DMS 273 treated with DMSO at 0.1 percent for 48 hours (cell line): ENCODE measurements at regions not wholly inside any gene's neighbourhood (a gene's known extent, or its start where the extent isn't known, plus 50 kb on each side); places are given as distances from the start of the nearest gene placed in this dataset.
"Not testable (repeated sequence)": the region's sequence is repeated elsewhere in the genome, so short reads cannot be mapped to it uniquely, and the experiment has no call there.

Source experiments
- DNase-seq: peaks from one replicate; lab custom pipeline; 2025; lab: John Stamatoyannopoulos, UW

- DNase-seq, result no peak
Measured at GRCh38 chr3:101913168-101913567, 63.9 kb downstream of the NFKBIZ start.

GRCh38 chr3:101917761-101918160 is 68.4 kb downstream of the NFKBIZ start:
- not testable (repeated sequence) for DNase-seq

- DNase-seq, result not testable (repeated sequence)
Measured at GRCh38 chr3:101922151-101922725, 72.9 kb downstream of the NFKBIZ start.

GRCh38 chr3:101924621-101925020 is 75.3 kb downstream of the NFKBIZ start:
- not testable (repeated sequence) for DNase-seq

- not testable (repeated sequence) for DNase-seq
Measured at GRCh38 chr3:101925124-101925523, 75.8 kb downstream of the NFKBIZ start.

GRCh38 chr3:101925564-101925963 is 76.2 kb downstream of the NFKBIZ start:
- DNase-seq, result no peak

GRCh38 chr3:101926594-101927105 is 77.3 kb downstream of the NFKBIZ start:
- DNase-seq, result no peak

- DNase-seq, result no peak
Measured at GRCh38 chr3:101928890-101929289, 79.6 kb downstream of the NFKBIZ start.

- no peak for DNase-seq
Measured at GRCh38 chr3:101931081-101931480, 81.8 kb downstream of the NFKBIZ start.

GRCh38 chr3:101932326-101933068 is 83.2 kb downstream of the NFKBIZ start:
- DNase-seq, result no peak

GRCh38 chr3:101936419-101937356 is 87.4 kb downstream of the NFKBIZ start:
- DNase-seq, result no peak

- DNase-seq, result no peak
Measured at GRCh38 chr3:101938262-101938847, 89.0 kb downstream of the NFKBIZ start.

- DNase-seq, result no peak
Measured at GRCh38 chr3:101939361-101940049, 90.2 kb downstream of the NFKBIZ start.

GRCh38 chr3:101940521-101941317 is 91.4 kb downstream of the NFKBIZ start:
- DNase-seq, result no peak

GRCh38 chr3:101941318-101942040 is 92.2 kb downstream of the NFKBIZ start:
- DNase-seq, result no peak

GRCh38 chr3:101942356-101942755 is 93.0 kb downstream of the NFKBIZ start:
- DNase-seq, result no peak

- DNase-seq, result no peak
Measured at GRCh38 chr3:101943029-101943428, 93.7 kb downstream of the NFKBIZ start.

GRCh38 chr3:101944308-101944707 is 95.0 kb downstream of the NFKBIZ start:
- DNase-seq, result no peak

- DNase-seq, result no peak
Measured at GRCh38 chr3:101945980-101946379, 96.7 kb downstream of the NFKBIZ start.

GRCh38 chr3:101946906-101947305 is 97.6 kb downstream of the NFKBIZ start:
- DNase-seq, result no peak
